H1 (cell line): ENCODE measurements at regions not wholly inside any gene's neighbourhood (a gene's known extent, or its start where the extent isn't known, plus 50 kb on each side); places are given as distances from the start of the nearest gene placed in this dataset.

ENCODE experiments used
- CTCF ChIA-PET: fragments of 300-600 bp; sonication (Branson Sonifier 250); formaldehyde crosslinking; loops from one replicate; lab custom pipeline; 2021; ENCODE audit not compliant: partially characterized antibody; lab: Charles Lee
- POLR2A ChIA-PET: fragments of 300-600 bp; sonication (Branson Sonifier 250); formaldehyde crosslinking; loops from one replicate; lab custom pipeline; 2021; ENCODE audit warnings: inconsistent platforms; ENCODE audit not compliant: partially characterized antibody; lab: Charles Lee
- DNase-seq, 2 experiments: peaks; one replicate each; pipeline versions ENCODE4 v3.0.0 to v3.0.0-alpha.2; 2010 to 2022; ENCODE audit warnings: low spot score in 2 of 2, low read depth in 1 of 2, mixed read lengths in 1 of 2
- FAIRE-seq: peaks from 2 replicates; lab custom pipeline; 2011; peaks lifted over from hg19 to GRCh38; lab: Jason Lieb, UNC
- H2AFZ ChIP-seq: 2 replicates; pipeline ENCODE4 v1.8.1; 2012; ENCODE audit warnings: low read length, inconsistent platforms
- H2AK5ac ChIP-seq: 2 replicates; pipeline ENCODE4 v1.6.1; 2013; ENCODE audit warnings: low read depth, low read length
- H2BK120ac ChIP-seq: replicated peaks from 2 replicates; pipeline ENCODE3; 2013; ENCODE audit warnings: low read depth, low read length, inconsistent platforms
- H2BK12ac ChIP-seq: 2 replicates; pipeline ENCODE4 v1.6.1; 2013; ENCODE audit warnings: low read depth, low read length
- H2BK15ac ChIP-seq: 2 replicates; pipeline ENCODE4 v1.6.1; 2013; ENCODE audit warnings: low read length
- H2BK20ac ChIP-seq: 2 replicates; pipeline ENCODE4 v1.6.1; 2013; ENCODE audit warnings: low read length
- H2BK5ac ChIP-seq: 2 replicates; pipeline ENCODE4 v1.6.1; 2013; ENCODE audit warnings: low read depth, low read length
- H3K14ac ChIP-seq: 2 replicates; pipeline ENCODE4 v1.6.1; 2013; ENCODE audit warnings: inconsistent platforms; ENCODE audit not compliant: insufficient read length
- H3K18ac ChIP-seq: 2 replicates; pipeline ENCODE4 v1.6.1; 2013; ENCODE audit warnings: low read length; ENCODE audit errors: extremely low read depth
- H3K23ac ChIP-seq: 2 replicates; pipeline ENCODE4 v1.6.1; 2013; ENCODE audit warnings: inconsistent platforms; ENCODE audit not compliant: insufficient read length
- H3K23me2 ChIP-seq: 2 replicates; pipeline ENCODE4 v1.6.1; 2013; ENCODE audit warnings: low read depth, low read length
- H3K27ac ChIP-seq: 2 replicates; pipeline ENCODE4 v1.6.1; 2011; ENCODE audit warnings: low read depth, low read length, inconsistent platforms
- H3K27me3 ChIP-seq, 4 experiments: replicated peaks in 1 of 4; 1 replicate in 1 of 4; 2 replicates in 3 of 4; pipeline versions ENCODE4 v1.6.1 to v1.8.1; 2011 to 2013; ENCODE audit warnings: low read length in 3 of 4, mild to moderate bottlenecking in 3 of 4, inconsistent platforms in 2 of 4, mixed read lengths in 2 of 4, moderate library complexity in 1 of 4; ENCODE audit not compliant: control insufficient read depth in 3 of 4, insufficient read depth in 3 of 4; ENCODE audit errors: extremely low read depth in 1 of 4
- H3K36me3 ChIP-seq, 4 experiments: 2 replicates each; pipeline versions ENCODE4 v1.6.1 to v1.8.1; 2011 to 2013; ENCODE audit warnings: mild to moderate bottlenecking in 4 of 4, low read length in 3 of 4, moderate library complexity in 2 of 4, control low read depth in 1 of 4, inconsistent platforms in 1 of 4; ENCODE audit not compliant: insufficient read depth in 4 of 4, control insufficient read depth in 2 of 4
- H3K4ac ChIP-seq: replicated peaks from 2 replicates; pipeline ENCODE3; 2013; ENCODE audit warnings: low read length, low read depth, mixed read lengths, inconsistent platforms; ENCODE audit not compliant: insufficient read length
- H3K4me1 ChIP-seq, 4 experiments: replicated peaks in 1 of 4; 1 replicate in 1 of 4; 2 replicates in 3 of 4; pipeline versions ENCODE4 v1.6.1 to v1.8.1; 2011 to 2013; ENCODE audit warnings: low read length in 3 of 4, inconsistent platforms in 2 of 4, mixed read lengths in 1 of 4; ENCODE audit not compliant: insufficient read depth in 4 of 4, control insufficient read depth in 3 of 4
- H3K4me2 ChIP-seq, 2 experiments: 2 replicates each; pipeline versions ENCODE4 v1.6.1 to v1.8.1; 2011 to 2013; ENCODE audit warnings: low read depth in 2 of 2, low read length in 2 of 2, control low read depth in 1 of 2, inconsistent platforms in 1 of 2, mild to moderate bottlenecking in 1 of 2; ENCODE audit not compliant: insufficient read depth in 1 of 2
- H3K4me3 ChIP-seq, 4 experiments: fragments of 200-600, 300-600 bp in 1 of 4; sonication (generic), shearing (Covaris generic), sonication (Bioruptor Twin) in 1 of 4; 2 replicates each; pipeline versions ENCODE4 v1.5.1 to v1.8.1; 2011 to 2016; ENCODE audit warnings: low read length in 4 of 4, low read depth in 3 of 4, control low read depth in 2 of 4, inconsistent platforms in 2 of 4, mild to moderate bottlenecking in 2 of 4, mixed read lengths in 1 of 4, moderate library complexity in 1 of 4; ENCODE audit not compliant: insufficient read depth in 2 of 4; ENCODE audit errors: extremely low read depth in 1 of 4
- H3K56ac ChIP-seq: replicated peaks from 2 replicates; pipeline ENCODE3; 2013; ENCODE audit warnings: low read depth, mild to moderate bottlenecking, mixed read lengths, low read length, inconsistent platforms; ENCODE audit not compliant: insufficient read length
- H3K79me1 ChIP-seq: 2 replicates; pipeline ENCODE4 v1.6.1; 2013; ENCODE audit warnings: low read depth, low read length, control low read depth
- H3K79me2 ChIP-seq, 2 experiments: 2 replicates each; pipeline versions ENCODE4 v1.6.1 to v1.8.1; 2012 to 2013; ENCODE audit warnings: low read length in 2 of 2, mild to moderate bottlenecking in 2 of 2, inconsistent platforms in 1 of 2; ENCODE audit not compliant: insufficient read depth in 2 of 2, control insufficient read depth in 1 of 2
- H3K9ac ChIP-seq, 4 experiments: replicated peaks in 1 of 4; 1 replicate in 1 of 4; 2 replicates in 3 of 4; pipeline versions ENCODE4 v1.6.1 to v1.8.1; 2011 to 2013; ENCODE audit warnings: low read depth in 3 of 4, low read length in 3 of 4, control low read depth in 2 of 4, mild to moderate bottlenecking in 2 of 4, moderate library complexity in 2 of 4, inconsistent platforms in 1 of 4; ENCODE audit errors: extremely low read depth in 1 of 4
- H3K9me3 ChIP-seq, 2 experiments: 2 replicates each; pipeline versions ENCODE4 v1.6.1 to v1.8.1; 2012 to 2013; ENCODE audit warnings: mild to moderate bottlenecking in 2 of 2, moderate library complexity in 2 of 2, control low read depth in 1 of 2, inconsistent platforms in 1 of 2, low read depth in 1 of 2, low read length in 1 of 2, mixed read lengths in 1 of 2; ENCODE audit not compliant: insufficient read depth in 2 of 2
- H4K20me1 ChIP-seq, 2 experiments: replicated peaks in 1 of 2; 2 replicates each; pipeline versions ENCODE3 to v1.8.1; 2011 to 2013; ENCODE audit warnings: inconsistent platforms in 2 of 2, low read length in 2 of 2, mild to moderate bottlenecking in 1 of 2; ENCODE audit not compliant: insufficient read depth in 2 of 2, control insufficient read depth in 1 of 2
- H4K5ac ChIP-seq: 2 replicates; pipeline ENCODE4 v1.6.1; 2013; ENCODE audit warnings: low read length, low read depth, mixed read lengths, inconsistent platforms; ENCODE audit not compliant: insufficient read length
- H4K8ac ChIP-seq: 2 replicates; pipeline ENCODE4 v1.8.0; 2013; ENCODE audit warnings: mild to moderate bottlenecking, moderate library complexity, low read length, inconsistent platforms; ENCODE audit not compliant: insufficient read depth; ENCODE audit errors: extremely low read depth
- H4K91ac ChIP-seq: replicated peaks from 2 replicates; pipeline ENCODE3; 2013; ENCODE audit warnings: low read length, mixed read lengths, inconsistent platforms; ENCODE audit not compliant: insufficient read length
- ASH2L ChIP-seq: fragments of 200-600, 300-600 bp; sonication (generic); IDR thresholded peaks from one replicate; pipeline ENCODE4 v1.7.1; 2017; ENCODE audit warnings: low read length
- CBX5 ChIP-seq: fragments of 300-800, 300-1000 bp; sonication (generic); IDR thresholded peaks from 2 replicates; pipeline ENCODE4 v1.7.1; 2016; ENCODE audit warnings: antibody characterized with exemption, low read length, low read depth
- CEBPB ChIP-seq: IDR thresholded peaks from 2 replicates; pipeline ENCODE4 v1.6.1; 2012; ENCODE audit warnings: low read depth, low read length
- CHD1 ChIP-seq: IDR thresholded peaks from 2 replicates; pipeline ENCODE4 v1.6.1; 2012; ENCODE audit warnings: low read depth, low read length, improper control_type of control experiment
- CHD2 ChIP-seq: IDR thresholded peaks from 2 replicates; pipeline ENCODE4 v1.6.1; 2012; ENCODE audit warnings: low read length, improper control_type of control experiment
- GTF2F1 ChIP-seq: IDR thresholded peaks from 2 replicates; pipeline ENCODE4 v1.6.1; 2012; ENCODE audit warnings: low read depth, low read length, improper control_type of control experiment, borderline replicate concordance
- SAP30 ChIP-seq: fragments of 300-600 bp; sonication (generic); IDR thresholded peaks from 2 replicates; pipeline ENCODE4 v1.7.1; 2012; ENCODE audit warnings: low read length, moderate library complexity, mild to moderate bottlenecking, inconsistent platforms; ENCODE audit not compliant: insufficient read depth, insufficient replicate concordance
- SIN3A ChIP-seq, 2 experiments: IDR thresholded peaks in 1 of 2; conservative IDR thresholded peaks in 1 of 2; 2 replicates each; pipeline ENCODE4 v1.6.1; 2011 to 2012; ENCODE audit warnings: low read length in 2 of 2, improper control_type of control experiment in 1 of 2, low read depth in 1 of 2, mild to moderate bottlenecking in 1 of 2
- SIX5 ChIP-seq: IDR thresholded peaks from 2 replicates; pipeline ENCODE4 v1.6.1; 2011; ENCODE audit warnings: mild to moderate bottlenecking, low read depth, low read length
- SP1 ChIP-seq: IDR thresholded peaks from 2 replicates; pipeline ENCODE4 v1.6.1; 2011; ENCODE audit warnings: low read depth, low read length
- SP4 ChIP-seq: IDR thresholded peaks from 2 replicates; pipeline ENCODE4 v1.6.1; 2012; ENCODE audit warnings: low read length, inconsistent platforms
- TAF1 ChIP-seq: IDR thresholded peaks from 2 replicates; pipeline ENCODE4 v1.6.1; 2011; ENCODE audit warnings: mild to moderate bottlenecking, low read depth, low read length
- TAF7 ChIP-seq: optimal IDR thresholded peaks from 2 replicates; pipeline ENCODE3; 2011; ENCODE audit warnings: low read depth, mild to moderate bottlenecking, inconsistent platforms, low read length, moderate library complexity, borderline replicate concordance
- WGBS, 2 experiments: shearing (Covaris generic) in 1 of 2; methylation state at CpG; one replicate each; pipeline versions ENCODE4 v1.1.6 to v1.1.7; 2013 to 2015; ENCODE audit warnings: low lambda C conversion rate in 2 of 2, mixed read lengths in 2 of 2, inconsistent platforms in 1 of 2, low coverage in 1 of 2, missing lambda C conversion rate in 1 of 2; ENCODE audit not compliant: insufficient replicate concordance in 2 of 2, insufficient coverage in 1 of 2, insufficient read length in 1 of 2; ENCODE audit errors: extremely low coverage in 1 of 2, missing lambda C conversion rate in 1 of 2; 5-methylcytosine and 5-hydroxymethylcytosine counted together
- TF ChIP-seq, protein P1 (sequence below): IDR thresholded peaks from 2 replicates; pipeline ENCODE4 v1.6.1; 2012; ENCODE audit warnings: inconsistent platforms

DNA sequence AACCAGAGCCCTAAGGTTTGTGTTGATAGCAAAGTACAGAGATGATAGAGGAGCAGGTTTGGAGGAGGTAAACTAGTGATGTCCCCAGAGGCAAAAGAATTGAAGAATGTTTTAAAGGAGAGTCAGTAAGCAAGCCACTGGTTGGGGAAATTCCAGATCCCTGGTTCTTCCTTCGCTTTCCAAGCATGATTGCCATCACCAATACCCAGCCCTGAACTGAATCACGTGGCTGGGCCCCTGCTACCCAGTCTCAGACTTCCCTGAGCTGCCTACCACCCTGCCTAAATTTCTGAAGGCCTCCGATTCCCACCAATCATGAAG, 95.3 kb upstream of the FOXN2 start:
- Histone ChIP-seq H4K5ac (no peak overlapping the region), H2BK15ac (no peak overlapping the region; the same call in 1 of the 2 replicates), H3K4me1 (no peaks in the 10 kb centered on the region; a peak in 1 of 7 replicates), H3K18ac (no peak overlapping the region), H3K14ac (no peak overlapping the region), H4K8ac (no peak overlapping the region), H3K23me2 (no peaks in the 10 kb centered on the region), H3K4me3 (no peak overlapping the region), H2AK5ac (no peak overlapping the region), H2BK12ac (no peak overlapping the region), H3K56ac (no peak overlapping the region), H3K79me1 (no peaks in the 10 kb centered on the region), H3K9me3 (no peaks in the 10 kb centered on the region), H2BK120ac (no peak overlapping the region), H4K20me1 (no peaks in the 10 kb centered on the region), H3K23ac (no peak overlapping the region), H4K91ac (no peak overlapping the region), H3K36me3 (no peaks in the 10 kb centered on the region), H3K4me2 (no peak overlapping the region), H2BK20ac (no peak overlapping the region), H3K79me2 (no peaks in the 10 kb centered on the region), H3K9ac (no peak overlapping the region), H3K4ac (no peak overlapping the region), H2BK5ac (no peak overlapping the region), H2AFZ (no peak overlapping the region), H3K27me3 (no peaks in the 10 kb centered on the region), H3K27ac (no peak overlapping the region)
- WGBS, 2 experiments: 77% methylated on average over 3 of the region's 3 CpGs; no CpG with 5 or more reads in 1 of the 2 experiments
- ChIA-PET CTCF (interaction anchor here (0.8 kb wide), 1 partner anchor 201 kb away, joined by 3 read pairs; no protein-coding TSS in a partner anchor), POLR2A (no interaction called here)
- no peak for DNase-seq
- no peak for FAIRE-seq
- TF ChIP-seq GTF2F1 (no peak), CBX5 (no peak), SIN3A (conservative IDR thresholded peaks at IDR 0.05 in 1 of 2, IDR thresholded peaks at IDR 0.05 in 1 of 2; ENCODE audit: low read depth in 1 of 2, low read length in 2 of 2) (no peak), CHD1 (no peak), CHD2 (no peak), CEBPB (no peak), TAF1 (no peak), SAP30 (no peak), SIX5 (no peak), SP1 (no peak), ASH2L (no peak), TAF7 (no peak), SP4 (no peak)
- TF ChIP-seq, protein P1, sequence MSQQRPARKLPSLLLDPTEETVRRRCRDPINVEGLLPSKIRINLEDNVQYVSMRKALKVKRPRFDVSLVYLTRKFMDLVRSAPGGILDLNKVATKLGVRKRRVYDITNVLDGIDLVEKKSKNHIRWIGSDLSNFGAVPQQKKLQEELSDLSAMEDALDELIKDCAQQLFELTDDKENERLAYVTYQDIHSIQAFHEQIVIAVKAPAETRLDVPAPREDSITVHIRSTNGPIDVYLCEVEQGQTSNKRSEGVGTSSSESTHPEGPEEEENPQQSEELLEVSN: no peak
